ENCODE measurements at regions not wholly inside any gene's neighbourhood (a gene's known extent, or its start where the extent isn't known, plus 50 kb on each side); places are given as distances from the start of the nearest gene placed in this dataset.

- Mint-ChIP-seq H3K27ac (ENCODE audit: unreplicated experiment) (no peak overlapping the region), H3K4me1 (ENCODE audit: low read depth, unreplicated experiment) (no peaks in the 10 kb centered on the region), H3K27me3 (ENCODE audit: unreplicated experiment) (no peaks in the 10 kb centered on the region)
Measured at GRCh38 chr5:84603568-84604185, 219.0 kb upstream of the EDIL3 start.

DNA sequence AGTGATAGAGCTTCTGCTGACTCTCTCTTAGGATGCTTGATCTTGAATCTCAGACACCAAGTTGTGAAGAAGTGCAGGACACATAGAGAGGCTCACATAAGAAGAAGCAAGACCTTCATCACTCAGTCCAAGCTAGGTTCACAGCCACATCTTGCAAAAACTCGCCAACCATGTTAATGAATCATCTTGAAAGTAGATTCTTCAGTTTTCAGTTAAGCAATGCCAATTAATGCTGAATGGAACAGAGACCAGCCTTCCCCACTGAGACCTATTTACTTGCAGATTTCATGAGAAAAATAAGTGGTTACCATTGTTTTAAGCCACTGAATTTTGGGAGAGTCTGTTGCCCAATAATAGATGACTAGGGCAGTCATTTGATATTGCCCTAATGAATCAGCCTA is 217.7 kb upstream of the EDIL3 start:
- H3K27ac Mint-ChIP-seq (ENCODE audit: unreplicated experiment): no peak overlapping the region
- H3K4me3 Mint-ChIP-seq (ENCODE audit: unreplicated experiment): no peak overlapping the region
- H3K27me3 Mint-ChIP-seq (ENCODE audit: unreplicated experiment): no peaks in the 10 kb centered on the region
- H3K4me1 Mint-ChIP-seq (ENCODE audit: low read depth, unreplicated experiment): no peaks in the 10 kb centered on the region
- TF ChIP-seq CTCF (IDR thresholded peaks at IDR 0.05; ENCODE audit: partially characterized antibody, unreplicated experiment): no peak
- no peak for DNase-seq
- no peaks in the 10 kb centered on the region for H3K36me3 Mint-ChIP-seq (ENCODE audit: unreplicated experiment)
- no peaks in the 10 kb centered on the region for H3K9me3 Mint-ChIP-seq (ENCODE audit: unreplicated experiment)

More at GRCh38 chr5:84603568-84604185, 219.0 kb upstream of the EDIL3 start:
- no peak overlapping the region for H3K4me3 Mint-ChIP-seq (ENCODE audit: unreplicated experiment)
- no peaks in the 10 kb centered on the region for H3K36me3 Mint-ChIP-seq (ENCODE audit: unreplicated experiment)
- DNase-seq: no peak
- no peak for TF ChIP-seq CTCF (IDR thresholded peaks at IDR 0.05; ENCODE audit: partially characterized antibody, unreplicated experiment)
- no peaks in the 10 kb centered on the region for H3K9me3 Mint-ChIP-seq (ENCODE audit: unreplicated experiment)

GRCh38 chr5:84599964-84600363 is 215.3 kb upstream of the EDIL3 start:
- no peak for TF ChIP-seq CTCF (IDR thresholded peaks at IDR 0.05; ENCODE audit: partially characterized antibody, unreplicated experiment)
- no peaks in the 10 kb centered on the region for H3K4me1 Mint-ChIP-seq (ENCODE audit: low read depth, unreplicated experiment)

DNA sequence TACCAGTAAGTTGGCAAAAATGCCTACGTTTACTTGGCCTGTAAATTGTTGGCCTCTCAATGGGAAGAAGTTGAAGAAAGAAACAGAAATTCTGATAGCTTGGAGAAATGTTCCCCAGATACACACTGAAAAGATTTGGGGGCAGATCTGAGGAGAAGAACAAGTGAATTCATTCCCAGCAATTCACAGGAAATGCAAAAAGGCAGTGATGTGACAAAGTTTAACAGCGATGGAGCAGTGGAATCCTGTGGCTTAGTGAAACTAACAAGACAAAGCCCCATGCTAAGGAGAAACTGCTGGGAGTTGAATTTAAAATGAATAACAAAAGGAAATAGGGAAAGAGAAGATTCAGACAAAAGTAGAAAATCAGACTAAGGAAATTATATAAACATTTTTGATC is 213.2 kb upstream of the EDIL3 start:
- no peak overlapping the region for H3K27ac Mint-ChIP-seq (ENCODE audit: unreplicated experiment)

More at GRCh38 chr5:84599964-84600363, 215.3 kb upstream of the EDIL3 start:
- H3K4me3 Mint-ChIP-seq (ENCODE audit: unreplicated experiment): no peak overlapping the region
- H3K27me3 Mint-ChIP-seq (ENCODE audit: unreplicated experiment): no peaks in the 10 kb centered on the region
- DNase-seq: no peak
- H3K9me3 Mint-ChIP-seq (ENCODE audit: unreplicated experiment): no peaks in the 10 kb centered on the region
- H3K36me3 Mint-ChIP-seq (ENCODE audit: unreplicated experiment): no peaks in the 10 kb centered on the region
- no peak overlapping the region for H3K27ac Mint-ChIP-seq (ENCODE audit: unreplicated experiment)

More for the DNA sequence above, 213.2 kb upstream of the EDIL3 start:
- DNase-seq: no peak
- Mint-ChIP-seq H3K36me3 (ENCODE audit: unreplicated experiment) (no peaks in the 10 kb centered on the region), H3K27me3 (ENCODE audit: unreplicated experiment) (no peaks in the 10 kb centered on the region), H3K4me1 (ENCODE audit: low read depth, unreplicated experiment) (no peaks in the 10 kb centered on the region), H3K4me3 (ENCODE audit: unreplicated experiment) (no peak overlapping the region), H3K9me3 (ENCODE audit: unreplicated experiment) (no peaks in the 10 kb centered on the region)
- no peak for TF ChIP-seq CTCF (IDR thresholded peaks at IDR 0.05; ENCODE audit: partially characterized antibody, unreplicated experiment)

Measured in glutamatergic neuron (in vitro differentiated cells).